Left lung (tissue), 4 donors: ENCODE measurements at regions not wholly inside any gene's neighbourhood (a gene's known extent, or its start where the extent isn't known, plus 50 kb on each side); places are given as distances from the start of the nearest gene placed in this dataset.

Experiments
- ATAC-seq: fragments of 200-7000 bp; cut with Tn5 transposase; one replicate; pipeline ENCODE4 v1.9.1; 2020; ENCODE audit warnings: moderate library complexity
- DNase-seq, 4 donors: peaks; one replicate each; pipeline ENCODE4 v3.0.0-alpha.2; 2013 to 2020
- H3K27ac ChIP-seq, 2 donors: fragments of 200-600 bp; sonication (generic) in 1 of 2; one replicate each; pipeline versions ENCODE4 v1.5.0 to v1.8.0; 2020 to 2021
- H3K27me3 ChIP-seq, 2 donors: fragments of 200-600 bp; sonication (generic) in 1 of 2; one replicate each; pipeline versions ENCODE4 v1.5.0 to v1.8.0; 2020 to 2021
- H3K36me3 ChIP-seq, 2 donors: fragments of 200-600 bp; sonication (generic) in 1 of 2; one replicate each; pipeline versions ENCODE4 v1.5.0 to v1.8.0; 2020 to 2021
- H3K4me1 ChIP-seq, 2 donors: fragments of 200-600 bp; one replicate each; pipeline ENCODE4 v1.8.0; 2021
- H3K4me3 ChIP-seq, 2 donors: fragments of 200-600 bp; sonication (generic) in 1 of 2; one replicate each; pipeline versions ENCODE4 v1.5.0 to v1.8.0; 2020 to 2021; ENCODE audit warnings: mild to moderate bottlenecking in 1 of 2
- H3K9me3 ChIP-seq, 2 donors: fragments of 200-600 bp; sonication (generic) in 1 of 2; one replicate each; pipeline versions ENCODE4 v1.5.0 to v1.8.0; 2020 to 2021
- intact Hi-C, 2 donors: fragments of 100-400 bp; cut with DNase I; formaldehyde crosslinking; loops; one replicate each; pipeline versions ENCODE4 v1.11.2 to v1.14.2; 2022
- TF ChIP-seq, protein P1 (sequence below), 2 donors: fragments of 200-600 bp; sonication (generic) in 1 of 2; IDR thresholded peaks; one replicate each; pipeline versions ENCODE4 v1.5.0 to v1.8.0; 2021; ENCODE audit warnings: antibody characterized with exemption in 2 of 2
- donor health status: DM: no; HTN: yes; CAD: no.
- donor health status: DM: no; HTN: no; CAD: no.

DNA sequence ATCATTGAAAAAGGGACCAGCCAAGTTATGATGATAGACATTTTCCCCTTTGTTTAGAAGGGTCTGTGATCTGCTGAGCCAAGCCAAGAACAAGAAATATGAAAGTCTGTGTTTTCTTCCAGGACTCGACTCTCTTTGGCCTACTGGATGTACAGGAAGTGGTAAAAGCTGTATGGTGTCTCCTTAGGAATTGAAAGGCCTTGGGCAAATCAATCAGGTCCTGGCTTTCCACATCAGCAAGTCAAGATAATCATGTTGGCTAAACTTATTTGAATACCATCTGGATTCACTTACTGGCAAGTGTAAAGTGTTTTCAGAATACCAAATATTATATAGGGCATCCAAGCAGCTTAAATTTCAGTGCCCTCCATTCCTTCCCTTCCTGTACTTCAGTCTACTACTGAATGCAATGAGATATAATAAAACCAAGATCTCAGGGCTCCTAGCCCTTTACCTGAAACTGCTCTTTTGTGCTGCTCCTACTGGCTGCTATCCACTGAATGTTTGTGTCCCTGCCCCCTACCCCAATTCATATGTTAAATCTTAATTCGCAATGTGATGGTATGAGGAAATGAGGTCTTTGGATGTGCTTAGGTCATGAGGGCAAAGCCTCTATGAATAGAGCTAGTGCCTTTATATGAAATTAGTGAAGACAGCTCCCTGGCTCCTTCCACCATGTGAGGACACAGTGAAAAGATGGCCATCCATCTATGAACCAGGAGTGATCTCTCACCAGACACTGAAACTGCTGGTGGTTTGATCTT, 578.0 kb downstream of the SPRY1 start:
- intact Hi-C loops, result no loop called here
- H3K9me3 ChIP-seq, result peaks cover 0 to 17% of the 10 kb centered on the region in 2 donors
- H3K36me3 ChIP-seq, result no peaks in the 10 kb centered on the region
- no peaks in the 10 kb centered on the region for H3K4me1 ChIP-seq
- TF ChIP-seq, protein P1, sequence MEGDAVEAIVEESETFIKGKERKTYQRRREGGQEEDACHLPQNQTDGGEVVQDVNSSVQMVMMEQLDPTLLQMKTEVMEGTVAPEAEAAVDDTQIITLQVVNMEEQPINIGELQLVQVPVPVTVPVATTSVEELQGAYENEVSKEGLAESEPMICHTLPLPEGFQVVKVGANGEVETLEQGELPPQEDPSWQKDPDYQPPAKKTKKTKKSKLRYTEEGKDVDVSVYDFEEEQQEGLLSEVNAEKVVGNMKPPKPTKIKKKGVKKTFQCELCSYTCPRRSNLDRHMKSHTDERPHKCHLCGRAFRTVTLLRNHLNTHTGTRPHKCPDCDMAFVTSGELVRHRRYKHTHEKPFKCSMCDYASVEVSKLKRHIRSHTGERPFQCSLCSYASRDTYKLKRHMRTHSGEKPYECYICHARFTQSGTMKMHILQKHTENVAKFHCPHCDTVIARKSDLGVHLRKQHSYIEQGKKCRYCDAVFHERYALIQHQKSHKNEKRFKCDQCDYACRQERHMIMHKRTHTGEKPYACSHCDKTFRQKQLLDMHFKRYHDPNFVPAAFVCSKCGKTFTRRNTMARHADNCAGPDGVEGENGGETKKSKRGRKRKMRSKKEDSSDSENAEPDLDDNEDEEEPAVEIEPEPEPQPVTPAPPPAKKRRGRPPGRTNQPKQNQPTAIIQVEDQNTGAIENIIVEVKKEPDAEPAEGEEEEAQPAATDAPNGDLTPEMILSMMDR (IDR thresholded peaks at IDR 0.05), result no peak
- H3K4me3 ChIP-seq, result no peak overlapping the region
- no peaks in the 10 kb centered on the region for H3K27me3 ChIP-seq
- DNase-seq, result no peak
- no peak for ATAC-seq
- no peak overlapping the region for H3K27ac ChIP-seq

DNA sequence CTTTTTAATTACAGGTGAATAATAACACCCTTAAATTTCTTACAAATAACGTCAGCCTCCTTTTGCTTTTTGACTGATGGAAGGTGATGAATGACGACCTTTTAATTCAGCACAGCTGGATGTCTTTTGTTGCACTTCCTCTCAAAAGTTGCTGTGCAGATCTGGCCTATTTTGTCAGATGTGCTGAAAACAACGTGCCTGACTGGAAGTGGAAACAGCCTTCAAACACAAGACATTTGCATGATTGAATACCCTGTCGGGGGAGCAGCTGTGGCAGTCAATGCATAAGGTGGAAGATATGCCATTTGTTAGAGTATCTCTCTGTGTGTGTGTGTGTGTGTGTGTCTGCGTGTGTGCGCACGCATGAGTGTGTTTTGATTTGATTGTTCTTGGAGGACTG, 579.7 kb downstream of the SPRY1 start:
- Histone ChIP-seq H3K36me3 (no peaks in the 10 kb centered on the region), H3K27ac (peak overlapping the region in 1 of 2 donors; percentile 39), H3K9me3 (peaks cover 0 to 23% of the 10 kb centered on the region in 2 donors), H3K4me1 (no peaks in the 10 kb centered on the region), H3K4me3 (no peak overlapping the region), H3K27me3 (no peaks in the 10 kb centered on the region)
- peak; percentile 50 for ATAC-seq
- intact Hi-C loops, result no loop called here
- TF ChIP-seq, protein P1 (IDR thresholded peaks at IDR 0.05), result no peak
- peak in 1 of 4 donors; percentile 73 for DNase-seq

DNA sequence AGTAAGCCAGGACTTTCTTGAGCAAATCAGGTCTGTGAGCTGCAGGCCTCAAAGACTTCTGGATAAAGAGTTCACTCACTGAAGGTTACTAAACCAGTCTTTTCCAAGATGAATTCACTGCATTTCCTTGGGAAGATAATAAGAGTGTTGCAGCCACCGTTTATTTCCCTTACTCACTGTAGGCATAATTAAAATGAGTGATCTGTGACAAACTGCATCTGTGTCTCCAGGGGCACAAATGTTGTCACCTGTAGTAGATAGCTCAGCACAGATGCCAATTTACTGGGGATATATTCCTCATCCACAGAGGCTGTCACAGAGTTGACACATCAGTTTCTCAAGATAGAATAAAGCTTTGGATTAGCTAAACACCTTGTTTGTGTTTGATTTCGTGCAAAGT, 580.2 kb downstream of the SPRY1 start:
- Histone ChIP-seq H3K9me3 (peaks cover 0 to 23% of the 10 kb centered on the region in 2 donors), H3K27ac (peak overlapping the region; percentile 1 to 39), H3K4me3 (no peak overlapping the region), H3K27me3 (no peaks in the 10 kb centered on the region), H3K36me3 (no peaks in the 10 kb centered on the region), H3K4me1 (no peaks in the 10 kb centered on the region)
- TF ChIP-seq, protein P1 (IDR thresholded peaks at IDR 0.05), result no peak
- ATAC-seq (no peak), DNase-seq (no peak)
- intact Hi-C loops, result no loop called here

DNA sequence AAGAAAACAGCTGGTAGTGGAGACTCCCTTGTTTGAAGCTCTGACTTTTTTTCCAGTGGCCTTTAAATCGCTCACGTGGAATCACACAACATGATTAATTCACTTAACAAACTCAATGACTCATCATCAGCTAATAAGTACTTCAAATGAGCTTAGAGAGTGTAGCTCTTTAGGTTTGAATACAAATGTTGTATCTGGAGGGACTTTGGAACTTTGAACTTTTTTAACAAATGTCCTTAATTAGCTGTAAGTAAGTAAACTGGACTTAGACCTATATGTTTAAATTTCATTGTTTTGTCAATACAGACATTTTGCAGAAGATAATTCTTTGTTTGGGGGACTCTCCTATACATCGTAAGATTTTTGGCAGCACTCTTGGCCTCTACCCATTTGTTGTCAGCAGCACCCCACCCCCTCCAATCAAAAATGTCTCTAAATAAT, 581.1 kb downstream of the SPRY1 start:
- TF ChIP-seq, protein P1 (IDR thresholded peaks at IDR 0.05), result no peak
- intact Hi-C loops, result no loop called here
- peak overlapping the region in 1 of 2 donors; percentile 1 for H3K27ac ChIP-seq
- no peak for ATAC-seq
- no peaks in the 10 kb centered on the region for H3K27me3 ChIP-seq
- no peaks in the 10 kb centered on the region for H3K4me1 ChIP-seq
- no peak overlapping the region for H3K4me3 ChIP-seq
- no peak for DNase-seq
- peaks cover 0 to 25% of the 10 kb centered on the region in 2 donors for H3K9me3 ChIP-seq
- H3K36me3 ChIP-seq, result no peaks in the 10 kb centered on the region

DNA sequence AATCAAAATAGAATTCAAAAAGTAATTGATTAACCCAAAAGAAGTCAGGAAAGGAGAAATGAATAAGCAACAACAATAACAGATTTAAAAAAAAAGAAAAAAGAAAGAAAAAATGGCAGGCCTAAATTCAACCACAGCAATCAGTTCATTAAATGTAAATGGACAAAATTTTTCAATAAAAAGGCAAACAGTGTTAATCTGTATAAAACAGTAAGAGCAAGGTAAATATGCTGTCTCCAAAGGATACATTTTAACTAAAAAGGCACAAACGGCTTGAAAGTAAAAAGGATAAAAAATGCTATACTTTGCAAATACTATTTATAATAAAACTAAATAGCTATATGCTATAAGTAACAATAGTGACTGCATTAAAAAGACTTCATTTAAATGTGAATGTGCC, 582.0 kb downstream of the SPRY1 start:
- H3K4me3 ChIP-seq, result no peak overlapping the region
- no peak for DNase-seq
- TF ChIP-seq, protein P1 (IDR thresholded peaks at IDR 0.05), result no peak
- no peaks in the 10 kb centered on the region for H3K27me3 ChIP-seq
- no peak overlapping the region for H3K27ac ChIP-seq
- H3K36me3 ChIP-seq, result no peaks in the 10 kb centered on the region
- intact Hi-C loops, result no loop called here
- no peaks in the 10 kb centered on the region for H3K4me1 ChIP-seq
- peaks cover 0 to 28% of the 10 kb centered on the region in 2 donors for H3K9me3 ChIP-seq
- no peak for ATAC-seq
